ENCODE measurements at regions not wholly inside any gene's neighbourhood (a gene's known extent, or its start where the extent isn't known, plus 50 kb on each side); places are given as distances from the start of the nearest gene placed in this dataset.

GRCh38 chr2:120618830-120619229 is 116.8 kb upstream of the GLI2 start:
- no peak overlapping the region for H3K27ac ChIP-seq (replicated peaks)
- peaks cover 33% of the 10 kb centered on the region for H3K27me3 ChIP-seq (ENCODE audit: low read depth)
- peaks cover 3% of the 10 kb centered on the region for H3K4me1 ChIP-seq
- intact Hi-C loops (cut with micrococcal nuclease) = no loop called here
- no peak overlapping the region for H3K4me3 ChIP-seq
- TF ChIP-seq, protein P1, sequence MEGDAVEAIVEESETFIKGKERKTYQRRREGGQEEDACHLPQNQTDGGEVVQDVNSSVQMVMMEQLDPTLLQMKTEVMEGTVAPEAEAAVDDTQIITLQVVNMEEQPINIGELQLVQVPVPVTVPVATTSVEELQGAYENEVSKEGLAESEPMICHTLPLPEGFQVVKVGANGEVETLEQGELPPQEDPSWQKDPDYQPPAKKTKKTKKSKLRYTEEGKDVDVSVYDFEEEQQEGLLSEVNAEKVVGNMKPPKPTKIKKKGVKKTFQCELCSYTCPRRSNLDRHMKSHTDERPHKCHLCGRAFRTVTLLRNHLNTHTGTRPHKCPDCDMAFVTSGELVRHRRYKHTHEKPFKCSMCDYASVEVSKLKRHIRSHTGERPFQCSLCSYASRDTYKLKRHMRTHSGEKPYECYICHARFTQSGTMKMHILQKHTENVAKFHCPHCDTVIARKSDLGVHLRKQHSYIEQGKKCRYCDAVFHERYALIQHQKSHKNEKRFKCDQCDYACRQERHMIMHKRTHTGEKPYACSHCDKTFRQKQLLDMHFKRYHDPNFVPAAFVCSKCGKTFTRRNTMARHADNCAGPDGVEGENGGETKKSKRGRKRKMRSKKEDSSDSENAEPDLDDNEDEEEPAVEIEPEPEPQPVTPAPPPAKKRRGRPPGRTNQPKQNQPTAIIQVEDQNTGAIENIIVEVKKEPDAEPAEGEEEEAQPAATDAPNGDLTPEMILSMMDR (IDR thresholded peaks at IDR 0.05; ENCODE audit: borderline replicate concordance) = no peak
- H3K9me3 ChIP-seq (replicated peaks) = peaks cover 11% of the 10 kb centered on the region
- DNase-seq = no peak
- H3K36me3 ChIP-seq = no peaks in the 10 kb centered on the region

DNA sequence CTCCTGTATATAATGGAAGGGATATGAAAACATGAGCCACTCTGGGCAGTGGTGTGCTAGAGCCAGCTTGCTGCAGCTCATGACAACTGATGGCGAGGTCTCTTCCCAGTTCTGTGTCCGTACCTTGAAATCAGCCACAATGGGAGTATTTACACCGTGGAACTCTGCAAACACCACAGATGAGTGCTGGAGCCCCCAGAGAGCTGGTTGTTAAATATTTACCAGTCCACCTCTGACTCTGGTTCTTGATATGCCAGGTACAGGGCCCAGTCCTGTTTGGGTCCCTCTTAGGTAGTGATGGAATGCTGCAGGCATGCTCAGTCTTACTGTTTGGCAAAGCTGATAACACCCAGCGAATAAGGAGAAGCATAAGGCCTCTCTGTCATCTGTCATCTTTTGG is 116.1 kb upstream of the GLI2 start:
- intact Hi-C loops (cut with micrococcal nuclease) = no loop called here
- DNase-seq = no peak

GRCh38 chr2:120620025-120620793 is 115.5 kb upstream of the GLI2 start:
- H3K27ac ChIP-seq (replicated peaks) = no peak overlapping the region
- H3K4me3 ChIP-seq = no peak overlapping the region
- TF ChIP-seq, protein P1 (IDR thresholded peaks at IDR 0.05; ENCODE audit: borderline replicate concordance) = no peak
- peaks cover 3% of the 10 kb centered on the region for H3K4me1 ChIP-seq
- peaks cover 20% of the 10 kb centered on the region for H3K27me3 ChIP-seq (ENCODE audit: low read depth)
- H3K36me3 ChIP-seq = no peaks in the 10 kb centered on the region
- intact Hi-C loops (cut with micrococcal nuclease) = no loop called here
- H3K9me3 ChIP-seq (replicated peaks) = peaks cover 11% of the 10 kb centered on the region
- no peak for DNase-seq

More for the DNA sequence above, 116.1 kb upstream of the GLI2 start:
- no peaks in the 10 kb centered on the region for H3K36me3 ChIP-seq
- peaks cover 26% of the 10 kb centered on the region for H3K27me3 ChIP-seq (ENCODE audit: low read depth)
- TF ChIP-seq, protein P1 (IDR thresholded peaks at IDR 0.05; ENCODE audit: borderline replicate concordance) = no peak
- no peak overlapping the region for H3K27ac ChIP-seq (replicated peaks)
- H3K4me3 ChIP-seq = no peak overlapping the region
- peaks cover 11% of the 10 kb centered on the region for H3K9me3 ChIP-seq (replicated peaks)
- H3K4me1 ChIP-seq = peaks cover 3% of the 10 kb centered on the region

DNA sequence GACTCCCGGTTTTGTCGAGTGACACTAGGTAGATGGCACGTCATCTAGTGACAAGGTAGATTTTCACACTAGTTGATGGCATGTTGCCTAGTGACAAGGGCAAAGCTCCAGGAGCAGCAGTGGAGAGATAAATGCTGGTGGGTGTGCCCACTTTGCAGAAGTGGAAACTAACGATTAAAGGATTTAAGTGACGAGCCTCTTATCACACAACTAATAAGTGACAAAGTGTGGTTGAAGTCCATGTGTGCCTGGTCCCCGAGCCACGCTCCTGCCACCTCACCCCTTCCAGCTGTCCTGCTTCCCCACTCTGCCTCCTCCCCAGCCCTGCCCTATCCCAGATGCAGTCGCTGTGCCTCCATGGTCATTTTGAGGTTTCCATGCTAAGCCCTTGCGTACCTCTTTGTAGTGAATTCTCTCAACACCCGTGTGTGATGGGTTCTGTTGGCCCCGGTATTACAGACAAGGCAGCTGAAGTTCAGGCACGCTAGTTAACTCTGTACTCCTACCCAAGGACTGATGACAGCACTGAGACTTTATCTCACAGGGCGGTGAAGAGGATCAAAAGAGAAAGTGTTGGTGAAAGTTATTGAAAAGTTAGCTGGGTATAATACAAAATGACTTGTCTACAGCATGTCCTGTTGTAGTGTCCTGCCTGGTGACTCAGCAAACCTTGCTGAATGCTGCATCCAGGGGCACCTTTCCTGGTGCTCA is 113.4 kb upstream of the GLI2 start:
- Histone ChIP-seq H3K27ac (replicated peaks) (no peak overlapping the region), H3K4me3 (no peak overlapping the region), H3K9me3 (replicated peaks) (peaks cover 11% of the 10 kb centered on the region), H3K36me3 (no peaks in the 10 kb centered on the region), H3K4me1 (peaks cover 3% of the 10 kb centered on the region), H3K27me3 (ENCODE audit: low read depth) (peaks cover 10% of the 10 kb centered on the region)
- DNase-seq = no peak
- intact Hi-C loops (cut with micrococcal nuclease) = no loop called here
- TF ChIP-seq, protein P1 (IDR thresholded peaks at IDR 0.05; ENCODE audit: borderline replicate concordance) = no peak

DNA sequence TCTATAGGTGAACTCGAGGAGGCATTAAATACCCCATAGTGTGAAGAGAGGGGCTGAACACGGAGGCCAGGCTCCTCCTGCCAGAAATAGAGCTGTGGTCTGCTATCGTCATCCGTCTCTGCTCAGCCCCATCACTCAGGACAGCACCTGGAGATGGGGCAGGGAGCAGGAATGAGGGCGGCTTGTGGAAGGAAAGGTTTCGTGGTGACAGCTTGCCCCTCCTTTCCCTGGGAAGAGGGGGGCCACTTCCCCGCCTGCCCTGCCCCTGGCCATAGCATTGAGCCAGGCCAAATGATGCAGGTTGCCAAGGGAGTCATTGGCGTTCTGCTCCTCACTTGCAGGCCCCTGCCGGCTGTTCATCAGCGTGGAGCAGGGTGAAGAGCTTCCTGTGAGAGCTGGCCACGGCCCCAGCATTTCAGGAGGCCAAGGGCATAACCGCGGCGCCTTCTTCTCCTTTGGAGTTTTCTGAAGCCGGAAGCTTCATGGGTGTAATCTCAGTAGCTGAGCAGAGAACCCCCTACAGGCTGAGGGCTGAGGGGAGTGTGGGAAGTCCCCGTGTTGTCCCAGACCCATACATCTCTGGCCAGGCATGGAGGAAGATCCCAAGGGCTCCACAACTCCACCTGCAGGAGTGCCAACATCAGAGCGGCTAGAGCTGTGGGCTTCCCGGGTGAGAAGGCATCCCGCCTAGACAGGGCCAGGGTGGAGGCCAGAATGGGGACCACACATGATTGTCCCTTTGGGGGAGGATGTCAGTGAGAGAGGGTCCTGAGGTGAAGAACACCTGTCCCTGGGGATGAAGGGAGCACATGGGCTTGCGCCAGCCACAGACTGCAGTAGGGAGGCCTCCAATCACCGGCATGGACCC is 112.5 kb upstream of the GLI2 start:
- H3K9me3 ChIP-seq (replicated peaks) = peaks cover 11% of the 10 kb centered on the region
- intact Hi-C loops (cut with micrococcal nuclease) = no loop called here
- peaks cover 15% of the 10 kb centered on the region for H3K27me3 ChIP-seq (ENCODE audit: low read depth)
- no peaks in the 10 kb centered on the region for H3K36me3 ChIP-seq
- H3K4me3 ChIP-seq = no peak overlapping the region
- TF ChIP-seq, protein P1 (IDR thresholded peaks at IDR 0.05; ENCODE audit: borderline replicate concordance) = no peak
- DNase-seq = no peak
- H3K27ac ChIP-seq (replicated peaks) = no peak overlapping the region
- H3K4me1 ChIP-seq = peaks cover 3% of the 10 kb centered on the region

All from left ventricle myocardium inferior (tissue), 1 donor.